GM23338 (cell line): ENCODE measurements at regions not wholly inside any gene's neighbourhood (a gene's known extent, or its start where the extent isn't known, plus 50 kb on each side); places are given as distances from the start of the nearest gene placed in this dataset.

ENCODE experiments used
- ATAC-seq: fragments of 200-7000 bp; cut with Tn5 transposase; 3 replicates; pipeline ENCODE4 v1.9.1; 2020
- DNase-seq: peaks from one replicate; pipeline ENCODE4 v3.0.0-alpha.2; 2015; ENCODE audit warnings: low spot score
- H2AFZ ChIP-seq: fragments of 200-600 bp; sonication (generic); 2 replicates; pipeline ENCODE4 v1.8.0; 2016; ENCODE audit warnings: antibody characterized with exemption, mild to moderate bottlenecking, moderate library complexity
- H3F3A ChIP-seq: fragments of 200-600 bp; sonication (generic); replicated peaks from 2 replicates; pipeline ENCODE4 v1.8.0; 2017; ENCODE audit warnings: antibody characterized with exemption, mixed run types, low read depth
- H3K27ac ChIP-seq: fragments of 200-600 bp; sonication (generic); 2 replicates; pipeline ENCODE4 v1.6.1; 2016; ENCODE audit warnings: low read depth
- H3K27me3 ChIP-seq: fragments of 200-600 bp; sonication (generic); 2 replicates; pipeline ENCODE4 v1.8.0; 2016; ENCODE audit warnings: mild to moderate bottlenecking, mixed run types, moderate library complexity; ENCODE audit not compliant: insufficient read depth
- H3K36me3 ChIP-seq: fragments of 200-600 bp; sonication (generic); 2 replicates; pipeline ENCODE4 v1.8.0; 2016; ENCODE audit warnings: mild to moderate bottlenecking; ENCODE audit not compliant: insufficient read depth
- H3K4me1 ChIP-seq: fragments of 200-600 bp; sonication (generic); 2 replicates; pipeline ENCODE4 v1.8.0; 2016; ENCODE audit warnings: mild to moderate bottlenecking, moderate library complexity; ENCODE audit not compliant: insufficient read depth
- H3K4me2 ChIP-seq: fragments of 200-600 bp; sonication (generic); 2 replicates; pipeline ENCODE4 v1.7.1; 2017; ENCODE audit warnings: mixed run types
- H3K4me3 ChIP-seq: fragments of 200-600 bp; sonication (generic); 2 replicates; pipeline ENCODE4 v1.6.1; 2016; ENCODE audit warnings: mixed run types
- H3K79me2 ChIP-seq: fragments of 200-600 bp; sonication (generic); replicated peaks from 2 replicates; pipeline ENCODE4 v1.8.0; 2017; ENCODE audit warnings: mild to moderate bottlenecking; ENCODE audit not compliant: insufficient read depth
- H3K9me2 ChIP-seq: fragments of 200-600 bp; sonication (generic); 2 replicates; pipeline ENCODE4 v1.8.0; 2017; ENCODE audit not compliant: insufficient read depth
- H4K20me1 ChIP-seq: fragments of 200-600 bp; sonication (generic); replicated peaks from 2 replicates; pipeline ENCODE4 v1.8.0; 2017; ENCODE audit warnings: mild to moderate bottlenecking; ENCODE audit not compliant: insufficient read depth
- H3K27ac Mint-ChIP-seq: 2 replicates; pipeline ENCODE4 v1.8.0; 2020; ENCODE audit warnings: inconsistent platforms, mild to moderate bottlenecking, moderate library complexity, mixed read lengths
- H3K27me3 Mint-ChIP-seq: 3 replicates; pipeline ENCODE4 v1.8.0; 2022; ENCODE audit warnings: low read depth, mild to moderate bottlenecking, moderate library complexity, mixed read lengths, inconsistent platforms; ENCODE audit not compliant: insufficient read depth, poor library complexity
- H3K36me3 Mint-ChIP-seq: 3 replicates; pipeline ENCODE4 v1.8.0; 2021; ENCODE audit warnings: low read depth, mild to moderate bottlenecking, inconsistent platforms, moderate library complexity, mixed read lengths
- H3K4me1 Mint-ChIP-seq: 3 replicates; pipeline ENCODE4 v1.8.0; 2020; ENCODE audit warnings: mild to moderate bottlenecking, inconsistent platforms, mixed read lengths
- H3K4me3 Mint-ChIP-seq: 3 replicates; pipeline ENCODE4 v1.8.0; 2021; ENCODE audit warnings: moderate library complexity, mild to moderate bottlenecking, inconsistent platforms, mixed read lengths
- H3K9me3 Mint-ChIP-seq: 3 replicates; pipeline ENCODE4 v1.8.0; 2020; ENCODE audit warnings: moderate library complexity, mild to moderate bottlenecking, inconsistent platforms, mixed read lengths
- CREB1 ChIP-seq: fragments of 250-450 bp; sonication (Bioruptor Pico); IDR thresholded peaks from 2 replicates; pipeline ENCODE4 v1.5.0; 2020; ENCODE audit warnings: low read depth, mild to moderate bottlenecking, moderate library complexity
- EZH2 ChIP-seq: fragments of 200-600 bp; sonication (generic); IDR thresholded peaks from one replicate; pipeline ENCODE4 v1.8.0; 2017; ENCODE audit warnings: antibody characterized with exemption, mild to moderate bottlenecking, low read depth; ENCODE audit not compliant: unreplicated experiment
- EZH2phosphoT487 ChIP-seq: fragments of 200-600 bp; sonication (generic); IDR thresholded peaks from one replicate; pipeline ENCODE4 v1.8.1; 2018; ENCODE audit warnings: antibody characterized with exemption; ENCODE audit not compliant: unreplicated experiment
- JUNB ChIP-seq: IDR thresholded peaks from one replicate; pipeline ENCODE4 v1.6.1; 2016; ENCODE audit warnings: antibody characterized with exemption; ENCODE audit not compliant: unreplicated experiment
- POLR2AphosphoS5 ChIP-seq: IDR thresholded peaks from 2 replicates; pipeline ENCODE4 v1.6.1; 2016; ENCODE audit warnings: antibody characterized with exemption, low read depth
- REST ChIP-seq: IDR thresholded peaks from one replicate; pipeline ENCODE4 v1.6.1; 2018; ENCODE audit warnings: antibody characterized with exemption; ENCODE audit not compliant: unreplicated experiment
- STAT1 ChIP-seq: IDR thresholded peaks from one replicate; pipeline ENCODE4 v1.6.1; 2016; ENCODE audit warnings: antibody characterized with exemption; ENCODE audit not compliant: unreplicated experiment
- ZNF114 ChIP-seq: fragments of 250-450 bp; sonication (Bioruptor Pico); IDR thresholded peaks from 2 replicates; pipeline ENCODE4 v1.5.0; 2020; ENCODE audit warnings: mild to moderate bottlenecking, moderate library complexity
- TF ChIP-seq, protein P1 (sequence below): fragments of 250-450 bp; sonication (Bioruptor Pico); IDR thresholded peaks from 2 replicates; pipeline ENCODE4 v1.5.0; 2020; ENCODE audit warnings: mild to moderate bottlenecking, moderate library complexity
- TF ChIP-seq, protein P2 (sequence below): IDR thresholded peaks from 2 replicates; pipeline ENCODE4 v1.6.1; 2016; ENCODE audit warnings: antibody characterized with exemption

GRCh38 chr4:24251589-24251988 is 332.8 kb downstream of the DHX15 start (continued):
- TF ChIP-seq, protein P1, sequence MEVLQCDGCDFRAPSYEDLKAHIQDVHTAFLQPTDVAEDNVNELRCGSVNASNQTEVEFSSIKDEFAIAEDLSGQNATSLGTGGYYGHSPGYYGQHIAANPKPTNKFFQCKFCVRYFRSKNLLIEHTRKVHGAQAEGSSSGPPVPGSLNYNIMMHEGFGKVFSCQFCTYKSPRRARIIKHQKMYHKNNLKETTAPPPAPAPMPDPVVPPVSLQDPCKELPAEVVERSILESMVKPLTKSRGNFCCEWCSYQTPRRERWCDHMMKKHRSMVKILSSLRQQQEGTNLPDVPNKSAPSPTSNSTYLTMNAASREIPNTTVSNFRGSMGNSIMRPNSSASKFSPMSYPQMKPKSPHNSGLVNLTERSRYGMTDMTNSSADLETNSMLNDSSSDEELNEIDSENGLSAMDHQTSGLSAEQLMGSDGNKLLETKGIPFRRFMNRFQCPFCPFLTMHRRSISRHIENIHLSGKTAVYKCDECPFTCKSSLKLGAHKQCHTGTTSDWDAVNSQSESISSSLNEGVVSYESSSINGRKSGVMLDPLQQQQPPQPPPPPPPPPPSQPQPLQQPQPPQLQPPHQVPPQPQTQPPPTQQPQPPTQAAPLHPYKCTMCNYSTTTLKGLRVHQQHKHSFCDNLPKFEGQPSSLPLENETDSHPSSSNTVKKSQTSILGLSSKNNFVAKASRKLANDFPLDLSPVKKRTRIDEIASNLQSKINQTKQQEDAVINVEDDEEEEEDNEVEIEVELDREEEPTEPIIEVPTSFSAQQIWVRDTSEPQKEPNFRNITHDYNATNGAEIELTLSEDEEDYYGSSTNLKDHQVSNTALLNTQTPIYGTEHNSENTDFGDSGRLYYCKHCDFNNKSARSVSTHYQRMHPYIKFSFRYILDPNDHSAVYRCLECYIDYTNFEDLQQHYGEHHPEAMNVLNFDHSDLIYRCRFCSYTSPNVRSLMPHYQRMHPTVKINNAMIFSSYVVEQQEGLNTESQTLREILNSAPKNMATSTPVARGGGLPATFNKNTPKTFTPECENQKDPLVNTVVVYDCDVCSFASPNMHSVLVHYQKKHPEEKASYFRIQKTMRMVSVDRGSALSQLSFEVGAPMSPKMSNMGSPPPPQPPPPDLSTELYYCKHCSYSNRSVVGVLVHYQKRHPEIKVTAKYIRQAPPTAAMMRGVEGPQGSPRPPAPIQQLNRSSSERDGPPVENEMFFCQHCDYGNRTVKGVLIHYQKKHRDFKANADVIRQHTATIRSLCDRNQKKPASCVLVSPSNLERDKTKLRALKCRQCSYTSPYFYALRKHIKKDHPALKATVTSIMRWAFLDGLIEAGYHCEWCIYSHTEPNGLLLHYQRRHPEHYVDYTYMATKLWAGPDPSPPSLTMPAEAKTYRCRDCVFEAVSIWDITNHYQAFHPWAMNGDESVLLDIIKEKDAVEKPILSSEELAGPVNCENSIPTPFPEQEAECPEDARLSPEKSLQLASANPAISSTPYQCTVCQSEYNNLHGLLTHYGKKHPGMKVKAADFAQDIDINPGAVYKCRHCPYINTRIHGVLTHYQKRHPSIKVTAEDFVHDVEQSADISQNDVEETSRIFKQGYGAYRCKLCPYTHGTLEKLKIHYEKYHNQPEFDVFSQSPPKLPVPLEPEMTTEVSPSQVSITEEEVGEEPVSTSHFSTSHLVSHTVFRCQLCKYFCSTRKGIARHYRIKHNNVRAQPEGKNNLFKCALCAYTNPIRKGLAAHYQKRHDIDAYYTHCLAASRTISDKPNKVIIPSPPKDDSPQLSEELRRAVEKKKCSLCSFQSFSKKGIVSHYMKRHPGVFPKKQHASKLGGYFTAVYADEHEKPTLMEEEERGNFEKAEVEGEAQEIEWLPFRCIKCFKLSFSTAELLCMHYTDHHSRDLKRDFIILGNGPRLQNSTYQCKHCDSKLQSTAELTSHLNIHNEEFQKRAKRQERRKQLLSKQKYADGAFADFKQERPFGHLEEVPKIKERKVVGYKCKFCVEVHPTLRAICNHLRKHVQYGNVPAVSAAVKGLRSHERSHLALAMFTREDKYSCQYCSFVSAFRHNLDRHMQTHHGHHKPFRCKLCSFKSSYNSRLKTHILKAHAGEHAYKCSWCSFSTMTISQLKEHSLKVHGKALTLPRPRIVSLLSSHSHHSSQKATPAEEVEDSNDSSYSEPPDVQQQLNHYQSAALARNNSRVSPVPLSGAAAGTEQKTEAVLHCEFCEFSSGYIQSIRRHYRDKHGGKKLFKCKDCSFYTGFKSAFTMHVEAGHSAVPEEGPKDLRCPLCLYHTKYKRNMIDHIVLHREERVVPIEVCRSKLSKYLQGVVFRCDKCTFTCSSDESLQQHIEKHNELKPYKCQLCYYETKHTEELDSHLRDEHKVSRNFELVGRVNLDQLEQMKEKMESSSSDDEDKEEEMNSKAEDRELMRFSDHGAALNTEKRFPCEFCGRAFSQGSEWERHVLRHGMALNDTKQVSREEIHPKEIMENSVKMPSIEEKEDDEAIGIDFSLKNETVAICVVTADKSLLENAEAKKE (CRISPR knock-in tag), result no peak
- TF ChIP-seq POLR2AphosphoS5 (no peak), STAT1 (no peak)

- Mint-ChIP-seq H3K4me1 (peaks cover 31% of the 10 kb centered on the region; the same call in 2 of the 3 replicates), H3K27me3 (peaks cover 8% of the 10 kb centered on the region), H3K36me3 (no peaks in the 10 kb centered on the region), H3K27ac (no peak overlapping the region), H3K4me3 (no peak overlapping the region), H3K9me3 (no peaks in the 10 kb centered on the region)
- Histone ChIP-seq H3K4me3 (no peak overlapping the region), H2AFZ (no peak overlapping the region), H3F3A (no peaks in the 10 kb centered on the region), H4K20me1 (no peaks in the 10 kb centered on the region), H3K27me3 (no peaks in the 10 kb centered on the region), H3K36me3 (no peaks in the 10 kb centered on the region), H3K9me2 (no peaks in the 10 kb centered on the region), H3K27ac (no peak overlapping the region), H3K79me2 (no peaks in the 10 kb centered on the region), H3K4me1 (peaks cover 15% of the 10 kb centered on the region), H3K4me2 (no peak overlapping the region)
- no peak for ATAC-seq
- DNase-seq, result no peak
- TF ChIP-seq REST, result no peak
- TF ChIP-seq STAT1, result no peak
- TF ChIP-seq CREB1, result no peak
- TF ChIP-seq ZNF114 (CRISPR knock-in tag), result no peak
- no peak for TF ChIP-seq JUNB
- TF ChIP-seq POLR2AphosphoS5, result no peak
- TF ChIP-seq, protein P2, sequence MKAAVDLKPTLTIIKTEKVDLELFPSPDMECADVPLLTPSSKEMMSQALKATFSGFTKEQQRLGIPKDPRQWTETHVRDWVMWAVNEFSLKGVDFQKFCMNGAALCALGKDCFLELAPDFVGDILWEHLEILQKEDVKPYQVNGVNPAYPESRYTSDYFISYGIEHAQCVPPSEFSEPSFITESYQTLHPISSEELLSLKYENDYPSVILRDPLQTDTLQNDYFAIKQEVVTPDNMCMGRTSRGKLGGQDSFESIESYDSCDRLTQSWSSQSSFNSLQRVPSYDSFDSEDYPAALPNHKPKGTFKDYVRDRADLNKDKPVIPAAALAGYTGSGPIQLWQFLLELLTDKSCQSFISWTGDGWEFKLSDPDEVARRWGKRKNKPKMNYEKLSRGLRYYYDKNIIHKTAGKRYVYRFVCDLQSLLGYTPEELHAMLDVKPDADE, result no peak
- TF ChIP-seq EZH2, result no peak
- TF ChIP-seq EZH2phosphoT487, result no peak
Measured at GRCh38 chr4:24249972-24250371, 334.4 kb downstream of the DHX15 start.
